LNCaP clone FGC (cell line): ENCODE measurements at regions not wholly inside any gene's neighbourhood (a gene's known extent, or its start where the extent isn't known, plus 50 kb on each side); places are given as distances from the start of the nearest gene placed in this dataset.

Experiments
- DNase-seq: peaks from one replicate; pipeline ENCODE4 v3.0.0-alpha.2; 2011; ENCODE audit warnings: low read depth
- H3K4me3 ChIP-seq: 2 replicates; pipeline ENCODE4 v1.5.1; 2011; ENCODE audit warnings: mild to moderate bottlenecking, low read depth, low read length, control low read depth
- TF ChIP-seq, protein P1 (sequence below): IDR thresholded peaks from 2 replicates; pipeline ENCODE4 v1.5.1; 2012; ENCODE audit warnings: mild to moderate bottlenecking; ENCODE audit not compliant: control insufficient read depth, insufficient read depth; ENCODE audit errors: extremely low read depth

DNA sequence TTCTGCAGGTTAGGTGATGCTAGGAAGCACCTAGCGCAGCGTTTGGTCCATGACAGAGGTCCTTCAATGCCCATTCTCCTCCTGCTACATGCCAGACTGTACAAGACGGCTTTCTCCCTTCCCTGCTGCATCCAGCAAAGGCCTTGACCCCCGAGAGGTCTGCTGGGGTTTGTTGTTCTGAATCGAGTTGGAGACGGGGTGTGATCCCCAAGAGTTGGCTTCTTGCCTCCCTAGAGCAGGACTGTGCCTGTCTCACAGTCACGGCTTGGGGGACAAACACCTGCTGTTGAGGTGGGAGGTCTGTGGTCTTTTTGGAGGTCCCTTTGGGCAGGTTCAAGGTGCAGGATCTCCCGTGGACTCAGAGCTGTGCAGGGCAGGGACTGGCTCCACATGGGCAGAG lies 352.3 kb upstream of the B3GAT1 start:
- TF ChIP-seq, protein P1, sequence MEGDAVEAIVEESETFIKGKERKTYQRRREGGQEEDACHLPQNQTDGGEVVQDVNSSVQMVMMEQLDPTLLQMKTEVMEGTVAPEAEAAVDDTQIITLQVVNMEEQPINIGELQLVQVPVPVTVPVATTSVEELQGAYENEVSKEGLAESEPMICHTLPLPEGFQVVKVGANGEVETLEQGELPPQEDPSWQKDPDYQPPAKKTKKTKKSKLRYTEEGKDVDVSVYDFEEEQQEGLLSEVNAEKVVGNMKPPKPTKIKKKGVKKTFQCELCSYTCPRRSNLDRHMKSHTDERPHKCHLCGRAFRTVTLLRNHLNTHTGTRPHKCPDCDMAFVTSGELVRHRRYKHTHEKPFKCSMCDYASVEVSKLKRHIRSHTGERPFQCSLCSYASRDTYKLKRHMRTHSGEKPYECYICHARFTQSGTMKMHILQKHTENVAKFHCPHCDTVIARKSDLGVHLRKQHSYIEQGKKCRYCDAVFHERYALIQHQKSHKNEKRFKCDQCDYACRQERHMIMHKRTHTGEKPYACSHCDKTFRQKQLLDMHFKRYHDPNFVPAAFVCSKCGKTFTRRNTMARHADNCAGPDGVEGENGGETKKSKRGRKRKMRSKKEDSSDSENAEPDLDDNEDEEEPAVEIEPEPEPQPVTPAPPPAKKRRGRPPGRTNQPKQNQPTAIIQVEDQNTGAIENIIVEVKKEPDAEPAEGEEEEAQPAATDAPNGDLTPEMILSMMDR = no peak
- no peak overlapping the region for H3K4me3 ChIP-seq
- no peak for DNase-seq

DNA sequence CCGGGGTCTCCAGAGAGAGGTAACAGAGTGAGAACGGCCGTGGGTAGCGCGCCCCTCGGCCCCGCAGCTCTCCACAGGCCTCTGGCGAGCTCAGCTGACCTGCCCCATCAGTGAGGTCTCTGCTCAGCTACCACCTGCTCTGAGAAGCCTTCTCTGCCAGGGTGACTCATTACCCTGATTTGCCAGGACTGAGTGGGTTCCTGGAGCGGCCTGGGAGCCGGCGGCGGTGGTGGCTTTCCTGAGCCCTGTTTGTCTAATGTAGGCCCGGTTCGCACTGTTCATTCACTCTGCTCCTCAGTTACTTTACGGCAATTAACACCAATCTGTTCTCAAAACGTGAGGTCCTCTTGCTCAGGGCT lies 351.0 kb upstream of the B3GAT1 start:
- TF ChIP-seq, protein P1 = no peak
- no peak for DNase-seq
- no peak overlapping the region for H3K4me3 ChIP-seq

DNA sequence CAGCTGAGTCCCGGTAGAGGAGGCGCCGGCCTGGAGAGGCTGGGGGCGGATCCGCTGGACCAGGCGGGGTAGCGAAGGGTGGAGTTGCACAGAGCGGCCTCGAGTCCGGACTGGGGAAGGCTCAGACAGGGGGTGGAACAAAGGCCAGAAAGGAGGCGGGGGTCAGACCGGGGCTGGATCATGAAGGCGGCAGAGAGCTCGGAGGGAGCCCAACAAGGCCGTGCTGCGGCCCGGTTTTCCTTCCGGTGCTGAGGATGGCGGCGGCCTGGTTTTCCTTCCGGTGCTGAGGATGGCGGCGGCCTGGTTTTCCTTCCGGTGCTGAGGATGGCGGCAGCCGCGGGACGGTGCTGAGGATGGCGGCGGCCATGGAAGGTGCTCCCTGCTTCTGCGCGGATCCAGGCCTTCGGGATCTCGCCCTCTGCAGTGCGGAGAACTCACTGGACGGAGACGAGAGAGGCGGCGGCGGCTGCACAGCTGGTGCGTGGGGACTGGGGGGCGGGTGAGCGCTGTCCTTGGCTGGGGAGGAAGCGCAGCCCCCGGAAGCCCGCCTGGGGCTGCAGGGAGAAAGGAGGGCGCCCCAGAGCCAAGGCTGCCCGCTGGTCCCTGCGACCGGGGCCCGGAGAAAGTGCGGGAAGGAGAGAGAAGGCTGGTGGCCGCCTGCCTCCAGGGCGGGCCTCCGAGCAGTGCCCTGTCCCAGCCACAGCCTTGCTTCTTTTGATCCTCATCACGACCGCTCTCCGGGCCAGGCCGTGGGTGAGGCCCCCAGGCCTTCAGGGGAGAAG lies 350.4 kb upstream of the B3GAT1 start:
- TF ChIP-seq, protein P1 = no peak
- no peak overlapping the region for H3K4me3 ChIP-seq
- DNase-seq = no peak

DNA sequence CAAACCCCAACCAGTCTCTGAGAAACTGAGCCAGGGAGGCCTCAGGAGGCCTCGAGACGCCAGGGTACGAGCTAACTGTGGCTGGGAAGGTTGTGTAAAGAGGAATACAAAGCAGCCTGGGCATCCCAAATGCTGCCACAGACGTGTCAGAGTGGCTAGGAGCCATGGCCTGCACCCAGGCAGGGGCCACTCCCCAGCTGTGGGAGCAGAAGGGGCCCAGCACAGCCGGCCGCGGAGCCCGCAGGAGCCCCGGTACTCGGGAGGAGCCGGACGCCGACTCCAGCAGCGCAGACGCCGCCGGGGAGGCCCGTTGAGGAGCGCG lies 349.8 kb upstream of the B3GAT1 start:
- TF ChIP-seq, protein P1 = no peak
- no peak for DNase-seq
- no peak overlapping the region for H3K4me3 ChIP-seq

DNA sequence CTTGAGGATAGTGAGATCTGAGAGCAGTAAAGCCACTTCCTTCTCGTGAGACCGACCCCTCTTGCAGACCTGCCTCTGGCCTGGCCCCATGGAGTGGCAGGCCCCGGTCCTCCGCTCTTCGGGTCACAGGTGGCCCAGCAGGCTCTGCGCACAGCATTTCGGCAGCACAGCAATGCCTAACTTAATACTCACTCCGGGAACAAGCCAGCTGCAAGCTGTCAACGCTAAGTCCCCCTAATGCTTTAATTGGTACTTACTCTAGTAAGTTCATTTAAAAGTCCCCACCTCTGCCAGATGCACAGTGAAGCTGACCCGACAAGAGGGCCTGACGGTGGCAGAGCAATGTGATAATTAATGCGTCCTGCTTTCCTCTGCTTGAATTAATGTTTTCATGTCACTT lies 349.3 kb upstream of the B3GAT1 start:
- TF ChIP-seq, protein P1 = no peak
- no peak for DNase-seq
- H3K4me3 ChIP-seq = no peak overlapping the region

DNA sequence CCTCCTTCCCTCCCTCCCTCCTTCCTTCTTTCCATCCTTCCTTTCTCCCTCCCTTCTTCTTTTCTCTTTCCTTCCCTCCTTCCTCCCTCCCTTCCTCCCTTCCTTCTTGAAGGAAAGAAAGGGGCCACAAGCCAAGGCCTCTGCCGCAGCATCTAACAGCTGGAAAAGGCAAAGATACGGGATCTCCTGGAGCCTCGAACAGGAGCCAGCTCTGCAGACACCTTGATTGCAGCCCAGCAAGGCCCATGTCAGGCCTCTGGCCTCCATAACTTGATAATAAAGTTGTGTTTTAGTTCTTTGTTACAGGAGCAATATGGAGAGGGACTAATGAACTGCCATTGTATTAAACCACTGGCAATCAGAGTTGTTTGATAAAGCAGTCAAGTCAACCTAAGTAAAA lies 348.9 kb upstream of the B3GAT1 start:
- DNase-seq = no peak
- TF ChIP-seq, protein P1 = no peak
- H3K4me3 ChIP-seq = no peak overlapping the region

DNA sequence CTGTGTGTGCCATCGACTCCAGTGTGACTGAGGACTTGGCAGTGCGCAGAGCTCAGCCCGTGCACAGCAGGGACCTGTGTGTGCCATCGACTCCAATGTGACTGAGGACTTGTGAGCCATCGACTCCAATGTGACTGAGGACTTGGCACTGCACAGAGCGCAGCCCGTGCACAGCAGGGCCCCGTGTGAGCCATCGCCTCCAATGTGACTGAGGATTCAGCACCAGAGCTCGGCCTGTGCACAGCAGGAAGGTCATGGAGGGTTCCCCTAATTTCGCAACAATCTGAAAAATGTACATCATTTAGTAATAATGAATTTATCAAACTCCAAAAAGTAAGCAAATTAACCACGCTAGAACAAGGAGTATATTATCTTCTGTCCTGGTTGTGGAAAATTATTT lies 348.3 kb upstream of the B3GAT1 start:
- DNase-seq = no peak

More for the DNA sequence above, 348.3 kb upstream of the B3GAT1 start:
- TF ChIP-seq, protein P1 = no peak
- H3K4me3 ChIP-seq = no peak overlapping the region
